Spleen (tissue), 7 donors: ENCODE measurements at regions not wholly inside any gene's neighbourhood (a gene's known extent, or its start where the extent isn't known, plus 50 kb on each side); places are given as distances from the start of the nearest gene placed in this dataset.

ENCODE experiments used
- CTCF ChIP-seq, 11 experiments: fragments of 200-600 bp in 7 of 11; fragments of 450-650 bp in 4 of 11; sonication (generic) in 4 of 11; IDR thresholded peaks in 8 of 11; conservative IDR thresholded peaks in 3 of 11; 1 replicate in 7 of 11; 2 replicates in 4 of 11; pipeline versions ENCODE4 v1.4.0 to v1.8.0; 2016 to 2021; ENCODE audit warnings: antibody characterized with exemption in 11 of 11, inconsistent platforms in 4 of 11, mild to moderate bottlenecking in 1 of 11
- POLR2AphosphoS5 ChIP-seq, 3 donors: sonication (generic); formaldehyde crosslinking; IDR thresholded peaks; one replicate each; pipeline ENCODE4 v1.5.1; 2017; ENCODE audit warnings: antibody characterized with exemption in 3 of 3
- donor health status: DM: no; HTN: no; CAD: no; lungs with moderate emphysema.
- donor health status: DM: no; HTN: no; CAD: no.
- donor health status: DM: no; HTN: no; CAD: no.

DNA sequence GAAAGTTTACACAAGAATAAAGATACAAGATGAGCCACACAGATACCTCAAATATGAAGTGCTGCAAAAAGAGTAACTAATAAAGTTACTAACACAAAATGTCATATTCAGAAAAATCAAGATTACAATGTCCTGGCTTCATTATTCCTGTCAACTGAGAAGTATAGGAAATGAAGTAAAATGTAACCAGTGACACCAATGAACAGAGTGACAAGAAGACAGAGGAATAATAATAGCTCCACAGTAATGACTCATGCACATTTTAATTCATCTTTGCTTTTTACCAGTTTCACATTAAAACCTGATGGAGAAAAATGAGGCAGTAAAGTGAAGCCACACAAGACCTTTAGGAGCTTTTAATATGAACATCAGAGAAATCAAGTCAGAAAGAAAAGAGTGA is 214.1 kb downstream of the ZBBX start:
- TF ChIP-seq CTCF (IDR thresholded peaks at IDR 0.05 in 8 of 11, conservative IDR thresholded peaks at IDR 0.05 in 3 of 11) = no peak
- TF ChIP-seq POLR2AphosphoS5 (IDR thresholded peaks at IDR 0.05) = no peak
